DND-41 (cell line): ENCODE measurements at regions not wholly inside any gene's neighbourhood (a gene's known extent, or its start where the extent isn't known, plus 50 kb on each side); places are given as distances from the start of the nearest gene placed in this dataset.

Source experiments
- EZH2 ChIP-seq: IDR thresholded peaks from 3 replicates; pipeline ENCODE4 v1.6.1; 2012; ENCODE audit warnings: borderline replicate concordance, low read depth, mild to moderate bottlenecking, moderate library complexity, low read length, inconsistent platforms; ENCODE audit not compliant: severe bottlenecking
- TF ChIP-seq, protein P1 (sequence below): IDR thresholded peaks from 2 replicates; pipeline ENCODE4 v1.5.1; 2012; ENCODE audit warnings: borderline replicate concordance, low read length, moderate library complexity, mild to moderate bottlenecking; ENCODE audit not compliant: poor library complexity, severe bottlenecking; ENCODE audit errors: extremely low read depth

GRCh38 chr5:125042261-125042890 is 295.9 kb upstream of the ZNF608 start:
- TF ChIP-seq, protein P1, sequence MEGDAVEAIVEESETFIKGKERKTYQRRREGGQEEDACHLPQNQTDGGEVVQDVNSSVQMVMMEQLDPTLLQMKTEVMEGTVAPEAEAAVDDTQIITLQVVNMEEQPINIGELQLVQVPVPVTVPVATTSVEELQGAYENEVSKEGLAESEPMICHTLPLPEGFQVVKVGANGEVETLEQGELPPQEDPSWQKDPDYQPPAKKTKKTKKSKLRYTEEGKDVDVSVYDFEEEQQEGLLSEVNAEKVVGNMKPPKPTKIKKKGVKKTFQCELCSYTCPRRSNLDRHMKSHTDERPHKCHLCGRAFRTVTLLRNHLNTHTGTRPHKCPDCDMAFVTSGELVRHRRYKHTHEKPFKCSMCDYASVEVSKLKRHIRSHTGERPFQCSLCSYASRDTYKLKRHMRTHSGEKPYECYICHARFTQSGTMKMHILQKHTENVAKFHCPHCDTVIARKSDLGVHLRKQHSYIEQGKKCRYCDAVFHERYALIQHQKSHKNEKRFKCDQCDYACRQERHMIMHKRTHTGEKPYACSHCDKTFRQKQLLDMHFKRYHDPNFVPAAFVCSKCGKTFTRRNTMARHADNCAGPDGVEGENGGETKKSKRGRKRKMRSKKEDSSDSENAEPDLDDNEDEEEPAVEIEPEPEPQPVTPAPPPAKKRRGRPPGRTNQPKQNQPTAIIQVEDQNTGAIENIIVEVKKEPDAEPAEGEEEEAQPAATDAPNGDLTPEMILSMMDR = no peak
- no peak for TF ChIP-seq EZH2
